RWPE2 (cell line): ENCODE measurements at regions not wholly inside any gene's neighbourhood (a gene's known extent, or its start where the extent isn't known, plus 50 kb on each side); places are given as distances from the start of the nearest gene placed in this dataset.

Experiments
- ATAC-seq: fragments of 200-7000 bp; cut with Tn5 transposase; 3 replicates; pipeline ENCODE4 v1.9.1; 2021; ENCODE audit warnings: low read depth
- DNase-seq: peaks from one replicate; pipeline ENCODE4 v3.0.0-alpha.2; 2020; ENCODE audit warnings: low spot score
- H3K27ac ChIP-seq: fragments of 450-650 bp; 2 replicates; pipeline ENCODE4 v1.5.1; 2017; ENCODE audit warnings: mild to moderate bottlenecking; ENCODE audit not compliant: poor library complexity, severe bottlenecking
- H3K27me3 ChIP-seq: fragments of 250-450 bp; sonication (Bioruptor Pico); 2 replicates; pipeline ENCODE4 v1.5.1; 2021; ENCODE audit warnings: mild to moderate bottlenecking, moderate library complexity; ENCODE audit not compliant: insufficient read depth, poor library complexity, severe bottlenecking
- H3K36me3 ChIP-seq: fragments of 250-450 bp; sonication (Bioruptor Pico); 2 replicates; pipeline ENCODE4 v1.5.1; 2020; ENCODE audit warnings: low read depth, mild to moderate bottlenecking, moderate library complexity
- H3K4me1 ChIP-seq: fragments of 250-450 bp; sonication (Bioruptor Pico); 2 replicates; pipeline ENCODE4 v1.5.1; 2021; ENCODE audit warnings: mild to moderate bottlenecking, moderate library complexity; ENCODE audit not compliant: insufficient read depth, poor library complexity, severe bottlenecking
- H3K4me3 ChIP-seq: fragments of 250-450 bp; sonication (Bioruptor Pico); 2 replicates; pipeline ENCODE4 v1.5.1; 2021; ENCODE audit warnings: mild to moderate bottlenecking, moderate library complexity; ENCODE audit not compliant: severe bottlenecking
- H3K9me3 ChIP-seq: fragments of 250-450 bp; sonication (Bioruptor Pico); 2 replicates; pipeline ENCODE4 v1.5.1; 2021; ENCODE audit warnings: mild to moderate bottlenecking, moderate library complexity; ENCODE audit not compliant: severe bottlenecking
- TF ChIP-seq, protein P1 (sequence below): fragments of 450-650 bp; IDR thresholded peaks from one replicate; pipeline ENCODE4 v1.5.1; 2017; ENCODE audit warnings: mild to moderate bottlenecking, moderate library complexity; ENCODE audit not compliant: poor library complexity, severe bottlenecking

DNA sequence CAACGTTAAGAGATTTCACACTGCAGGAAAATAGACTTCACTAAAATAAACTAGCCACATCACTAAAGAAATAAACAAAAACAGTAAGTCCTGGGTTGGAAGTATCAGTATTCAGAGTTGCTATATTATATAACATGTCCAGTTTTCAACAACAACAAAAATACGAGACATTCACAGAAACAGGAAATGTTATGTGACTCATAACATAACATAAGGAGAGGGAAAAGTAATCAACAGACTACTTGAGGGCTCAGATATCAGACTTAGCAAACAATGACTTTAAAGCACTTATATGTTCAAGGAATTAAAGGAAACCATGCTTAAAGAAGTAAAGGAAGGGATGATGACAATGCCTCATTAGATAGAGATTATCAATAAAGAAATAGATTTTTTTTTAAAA, 73.5 kb upstream of the MKLN1 start:
- no peak for DNase-seq
- Histone ChIP-seq H3K27ac (no peak overlapping the region), H3K9me3 (peaks cover 7% of the 10 kb centered on the region), H3K4me3 (no peak overlapping the region), H3K36me3 (no peaks in the 10 kb centered on the region), H3K27me3 (no peaks in the 10 kb centered on the region), H3K4me1 (peaks cover under 1% of the 10 kb centered on the region)
- no peak for ATAC-seq
- TF ChIP-seq, protein P1, sequence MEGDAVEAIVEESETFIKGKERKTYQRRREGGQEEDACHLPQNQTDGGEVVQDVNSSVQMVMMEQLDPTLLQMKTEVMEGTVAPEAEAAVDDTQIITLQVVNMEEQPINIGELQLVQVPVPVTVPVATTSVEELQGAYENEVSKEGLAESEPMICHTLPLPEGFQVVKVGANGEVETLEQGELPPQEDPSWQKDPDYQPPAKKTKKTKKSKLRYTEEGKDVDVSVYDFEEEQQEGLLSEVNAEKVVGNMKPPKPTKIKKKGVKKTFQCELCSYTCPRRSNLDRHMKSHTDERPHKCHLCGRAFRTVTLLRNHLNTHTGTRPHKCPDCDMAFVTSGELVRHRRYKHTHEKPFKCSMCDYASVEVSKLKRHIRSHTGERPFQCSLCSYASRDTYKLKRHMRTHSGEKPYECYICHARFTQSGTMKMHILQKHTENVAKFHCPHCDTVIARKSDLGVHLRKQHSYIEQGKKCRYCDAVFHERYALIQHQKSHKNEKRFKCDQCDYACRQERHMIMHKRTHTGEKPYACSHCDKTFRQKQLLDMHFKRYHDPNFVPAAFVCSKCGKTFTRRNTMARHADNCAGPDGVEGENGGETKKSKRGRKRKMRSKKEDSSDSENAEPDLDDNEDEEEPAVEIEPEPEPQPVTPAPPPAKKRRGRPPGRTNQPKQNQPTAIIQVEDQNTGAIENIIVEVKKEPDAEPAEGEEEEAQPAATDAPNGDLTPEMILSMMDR, result no peak

DNA sequence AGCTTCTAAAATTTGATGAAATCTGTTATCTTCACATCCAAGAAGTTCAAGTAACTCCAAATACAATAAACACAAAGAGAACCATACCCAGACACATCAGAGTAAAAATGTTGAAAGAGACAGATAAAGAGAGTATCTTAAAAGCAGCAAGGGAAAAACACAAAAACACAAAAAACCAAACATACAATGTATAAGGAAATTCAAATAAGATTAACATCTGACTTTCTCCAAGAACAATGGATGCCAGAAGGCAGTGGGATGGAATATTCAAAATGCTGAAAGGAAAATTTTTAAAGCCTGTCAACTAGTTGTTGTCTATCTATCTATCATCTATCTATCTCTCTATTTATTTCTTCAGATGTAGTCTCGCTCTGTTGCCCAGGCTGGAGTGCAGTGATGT, 72.4 kb upstream of the MKLN1 start:
- Histone ChIP-seq H3K9me3 (peaks cover 7% of the 10 kb centered on the region), H3K4me3 (no peak overlapping the region), H3K36me3 (no peaks in the 10 kb centered on the region), H3K4me1 (no peaks in the 10 kb centered on the region), H3K27me3 (no peaks in the 10 kb centered on the region), H3K27ac (no peak overlapping the region)
- no peak for ATAC-seq
- TF ChIP-seq, protein P1, result no peak
- DNase-seq, result no peak

DNA sequence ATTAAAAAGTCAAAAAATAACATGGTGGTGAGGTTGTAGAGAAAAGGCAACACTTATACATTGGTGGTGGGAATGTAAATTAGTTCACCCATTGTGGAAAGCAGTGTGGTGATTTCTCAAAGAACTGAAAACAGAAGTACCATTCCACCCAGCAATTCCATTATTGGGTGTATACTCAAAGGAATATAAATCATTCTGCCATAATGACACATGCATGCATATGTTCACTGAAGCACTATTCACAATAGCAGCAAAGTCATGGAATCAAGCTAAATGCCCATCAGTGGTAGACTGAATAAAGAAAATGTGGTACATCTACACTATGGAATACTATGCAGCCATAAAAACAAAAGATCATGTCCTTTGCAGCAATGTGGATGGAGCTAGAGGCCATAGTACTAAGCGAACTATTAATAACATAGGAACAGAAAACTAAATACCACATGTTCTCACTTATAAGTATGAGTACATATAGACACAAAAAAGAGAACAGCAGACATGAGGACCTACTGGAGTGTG, 66.1 kb upstream of the MKLN1 start:
- DNase-seq, result no peak
- ATAC-seq, result no peak

DNA sequence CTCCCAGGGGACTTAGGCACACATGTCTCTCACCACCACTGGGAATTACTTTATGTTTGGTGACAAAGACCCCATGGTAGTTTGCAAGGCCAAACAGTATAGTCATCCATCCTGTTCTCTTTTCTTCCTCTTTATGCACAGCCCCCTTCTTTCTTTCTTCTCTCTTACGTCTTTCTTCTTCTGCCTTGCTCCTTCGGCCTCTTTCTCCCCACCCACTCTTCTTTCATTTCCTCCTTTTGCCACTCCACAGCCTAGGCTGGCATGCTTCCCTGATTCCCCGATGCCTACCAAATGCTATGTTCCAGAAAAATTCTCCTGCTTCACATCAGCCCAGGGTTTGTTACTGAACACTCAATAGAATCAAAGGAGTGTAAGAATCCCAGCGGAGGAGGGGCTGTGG, 62.4 kb upstream of the MKLN1 start:
- H3K27ac ChIP-seq, result no peak overlapping the region
- no peaks in the 10 kb centered on the region for H3K4me1 ChIP-seq
- no peaks in the 10 kb centered on the region for H3K27me3 ChIP-seq
- no peak overlapping the region for H3K4me3 ChIP-seq
- no peak for DNase-seq
- no peaks in the 10 kb centered on the region for H3K9me3 ChIP-seq
- ATAC-seq, result no peak
- TF ChIP-seq, protein P1, result no peak
- no peaks in the 10 kb centered on the region for H3K36me3 ChIP-seq

More for the DNA sequence above, 66.1 kb upstream of the MKLN1 start:
- Histone ChIP-seq H3K27ac (no peak overlapping the region), H3K4me1 (no peaks in the 10 kb centered on the region), H3K4me3 (no peak overlapping the region), H3K27me3 (no peaks in the 10 kb centered on the region), H3K9me3 (no peaks in the 10 kb centered on the region), H3K36me3 (no peaks in the 10 kb centered on the region)
- TF ChIP-seq, protein P1, result no peak

DNA sequence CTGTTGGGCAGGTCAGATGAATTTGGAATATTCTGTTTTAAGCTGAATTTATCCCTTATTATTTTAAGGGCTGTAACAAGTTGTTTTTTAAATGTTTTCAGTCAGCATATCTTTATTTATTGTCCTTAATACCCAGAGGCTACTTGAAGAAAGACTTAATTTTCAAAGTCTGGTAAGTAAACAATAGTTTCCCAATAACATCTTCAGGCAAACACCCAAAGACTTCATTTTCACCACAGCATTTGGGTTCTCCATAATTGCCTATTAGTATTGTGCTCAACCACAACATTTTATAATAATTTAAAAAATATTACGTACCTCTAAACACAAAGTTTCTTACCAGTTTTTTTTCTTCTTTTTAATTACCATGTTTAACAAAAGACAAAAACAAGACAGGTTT, 60.0 kb upstream of the MKLN1 start:
- TF ChIP-seq, protein P1, result no peak
- H3K9me3 ChIP-seq, result no peaks in the 10 kb centered on the region

More for the DNA sequence above, 60.0 kb upstream of the MKLN1 start:
- no peaks in the 10 kb centered on the region for H3K4me1 ChIP-seq
- DNase-seq (no peak), ATAC-seq (no peak)
- H3K36me3 ChIP-seq, result no peaks in the 10 kb centered on the region
- H3K4me3 ChIP-seq, result no peak overlapping the region
- no peaks in the 10 kb centered on the region for H3K27me3 ChIP-seq
- no peak overlapping the region for H3K27ac ChIP-seq
